Astrocyte (in vitro differentiated cells and primary cell): ENCODE measurements at regions not wholly inside any gene's neighbourhood (a gene's known extent, or its start where the extent isn't known, plus 50 kb on each side); places are given as distances from the start of the nearest gene placed in this dataset.
"Not testable (repeated sequence)": the region's sequence is repeated elsewhere in the genome, so short reads cannot be mapped to it uniquely, and the experiment has no call there.

Experiments used
- DNase-seq: peaks from one replicate; pipeline ENCODE4 v3.0.0-alpha.2; 2010; ENCODE audit warnings: low read depth
- FAIRE-seq: peaks from 2 replicates; lab custom pipeline; 2011; peaks lifted over from hg19 to GRCh38; lab: Jason Lieb, UNC
- H2AFZ ChIP-seq: 2 replicates; pipeline ENCODE4 v1.6.0; 2012; ENCODE audit warnings: low read depth, low read length, inconsistent platforms
- H3K27ac ChIP-seq: 2 replicates; pipeline ENCODE4 v1.5.1; 2011; ENCODE audit warnings: low read depth, low read length, inconsistent platforms
- H3K27me3 ChIP-seq: 2 replicates; pipeline ENCODE4 v1.6.0; 2011; ENCODE audit warnings: low read length, inconsistent platforms; ENCODE audit not compliant: insufficient read depth
- H3K36me3 ChIP-seq: 2 replicates; pipeline ENCODE4 v1.5.1; 2011; ENCODE audit warnings: low read length, inconsistent platforms; ENCODE audit not compliant: insufficient read depth
- H3K4me1 ChIP-seq: 2 replicates; pipeline ENCODE4 v1.5.1; 2011; ENCODE audit warnings: low read length, inconsistent platforms; ENCODE audit not compliant: insufficient read depth
- H3K4me2 ChIP-seq: 2 replicates; pipeline ENCODE4 v1.6.0; 2012; ENCODE audit warnings: low read length, inconsistent platforms
- H3K4me3 ChIP-seq: 2 replicates; pipeline ENCODE4 v1.5.1; 2011; ENCODE audit warnings: low read depth, mild to moderate bottlenecking, low read length, inconsistent platforms; ENCODE audit not compliant: insufficient read depth
- H3K79me2 ChIP-seq: 2 replicates; pipeline ENCODE4 v1.6.0; 2012; ENCODE audit warnings: mild to moderate bottlenecking, low read length, inconsistent platforms; ENCODE audit not compliant: insufficient read depth
- H3K9ac ChIP-seq: 2 replicates; pipeline ENCODE4 v1.6.0; 2012; ENCODE audit warnings: mild to moderate bottlenecking, low read length, inconsistent platforms
- H3K9me3 ChIP-seq: 2 replicates; pipeline ENCODE4 v1.5.1; 2012; ENCODE audit warnings: low read depth, mild to moderate bottlenecking, low read length, inconsistent platforms; ENCODE audit not compliant: insufficient read depth
- H4K20me1 ChIP-seq: 2 replicates; pipeline ENCODE4 v1.6.0; 2012; ENCODE audit warnings: low read length, inconsistent platforms; ENCODE audit not compliant: insufficient read depth
- H3K27ac Mint-ChIP-seq: one replicate; pipeline ENCODE4 v1.8.0; 2021; ENCODE audit warnings: mild to moderate bottlenecking, mixed read lengths; ENCODE audit not compliant: unreplicated experiment
- H3K27me3 Mint-ChIP-seq: one replicate; pipeline ENCODE4 v1.8.0; 2021; ENCODE audit warnings: low read depth, mixed read lengths; ENCODE audit not compliant: unreplicated experiment
- H3K36me3 Mint-ChIP-seq: one replicate; pipeline ENCODE4 v1.8.0; 2021; ENCODE audit warnings: low read depth, mixed read lengths; ENCODE audit not compliant: unreplicated experiment
- H3K4me1 Mint-ChIP-seq: one replicate; pipeline ENCODE4 v1.8.0; 2021; ENCODE audit warnings: low read depth, mixed read lengths; ENCODE audit not compliant: unreplicated experiment
- H3K4me3 Mint-ChIP-seq: one replicate; pipeline ENCODE4 v1.8.0; 2021; ENCODE audit warnings: mild to moderate bottlenecking, moderate library complexity, mixed read lengths; ENCODE audit not compliant: unreplicated experiment
- H3K9me3 Mint-ChIP-seq: one replicate; pipeline ENCODE4 v1.8.0; 2021; ENCODE audit warnings: mild to moderate bottlenecking, mixed read lengths; ENCODE audit not compliant: unreplicated experiment
- CTCF ChIP-seq: IDR thresholded peaks from 2 replicates; pipeline ENCODE4 v1.5.1; 2011; ENCODE audit warnings: low read depth, mild to moderate bottlenecking, inconsistent platforms, low read length, moderate library complexity; ENCODE audit not compliant: insufficient read depth
- EZH2 ChIP-seq: IDR thresholded peaks from 2 replicates; pipeline ENCODE4 v1.6.1; 2012; ENCODE audit warnings: mild to moderate bottlenecking, low read length, inconsistent platforms; ENCODE audit not compliant: insufficient read depth

DNA sequence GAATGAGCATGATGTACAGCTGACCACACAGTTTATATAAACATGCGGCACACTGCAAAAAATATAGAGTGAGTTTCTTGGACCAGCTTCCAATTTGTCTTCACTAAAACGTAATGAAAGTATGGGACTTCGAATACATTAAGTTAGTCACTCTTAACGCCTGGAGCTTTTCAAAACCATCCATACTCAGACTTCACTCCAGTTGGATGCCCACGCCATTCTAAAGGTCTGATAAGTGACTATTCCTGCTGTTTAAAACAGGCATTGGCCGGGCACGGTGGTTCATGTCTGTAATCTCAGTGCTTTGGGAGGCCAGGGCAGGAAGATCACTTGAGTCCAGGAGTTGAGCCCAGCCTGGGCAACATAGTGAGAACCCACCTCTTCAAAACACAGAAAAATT is 84.6 kb downstream of the MYL12B start:
- Histone ChIP-seq H3K36me3 (no peaks in the 10 kb centered on the region), H3K9ac (no peak overlapping the region), H3K4me3 (no peak overlapping the region), H3K4me2 (no peak overlapping the region), H3K27ac (no peak overlapping the region), H3K27me3 (no peaks in the 10 kb centered on the region), H3K4me1 (no peaks in the 10 kb centered on the region), H2AFZ (no peak overlapping the region), H3K9me3 (no peaks in the 10 kb centered on the region), H3K79me2 (no peaks in the 10 kb centered on the region), H4K20me1 (no peaks in the 10 kb centered on the region)
- Mint-ChIP-seq H3K36me3 (no peaks in the 10 kb centered on the region), H3K4me1 (peaks cover 14% of the 10 kb centered on the region), H3K27ac (no peak overlapping the region), H3K27me3 (no peaks in the 10 kb centered on the region), H3K9me3 (peaks cover 1% of the 10 kb centered on the region), H3K4me3 (no peak overlapping the region)
- no peak for TF ChIP-seq CTCF
- no peak for TF ChIP-seq EZH2
- no peak for DNase-seq
- FAIRE-seq: no peak

DNA sequence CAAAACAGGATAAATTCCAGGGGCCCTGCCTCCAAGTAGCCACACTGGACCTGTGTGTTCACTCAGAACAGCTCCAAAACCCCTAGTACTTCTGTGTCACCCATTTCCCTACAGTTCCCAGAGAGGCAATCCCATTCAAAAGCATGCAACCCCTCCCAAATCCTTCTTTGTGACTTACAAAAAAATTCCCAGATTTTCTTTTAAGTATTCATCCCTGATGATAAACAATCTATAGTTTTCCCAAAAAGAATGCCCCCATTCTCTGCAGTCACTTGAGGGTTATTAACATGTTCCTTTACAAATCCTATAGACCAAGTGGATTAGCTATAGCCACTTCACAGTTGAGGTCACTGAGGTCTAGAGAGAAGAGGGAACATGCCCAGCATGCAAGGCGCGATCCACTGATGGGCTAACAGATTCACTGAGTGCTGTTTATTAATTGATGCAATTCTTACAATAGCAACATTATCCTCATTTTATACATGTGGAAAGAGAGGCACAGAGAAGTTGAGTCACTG is 85.4 kb downstream of the MYL12B start:
- no peaks in the 10 kb centered on the region for H3K79me2 ChIP-seq
- no peaks in the 10 kb centered on the region for H3K36me3 Mint-ChIP-seq
- FAIRE-seq (no peak), DNase-seq (no peak)
- no peak overlapping the region for H3K4me2 ChIP-seq
- no peak overlapping the region for H3K9ac ChIP-seq
- no peaks in the 10 kb centered on the region for H3K36me3 ChIP-seq
- no peaks in the 10 kb centered on the region for H4K20me1 ChIP-seq
- no peak overlapping the region for H3K4me3 ChIP-seq
- no peaks in the 10 kb centered on the region for H3K9me3 ChIP-seq
- H3K27ac Mint-ChIP-seq: no peak overlapping the region
- peaks cover 1% of the 10 kb centered on the region for H3K9me3 Mint-ChIP-seq
- TF ChIP-seq EZH2: no peak
- no peak for TF ChIP-seq CTCF
- H3K4me1 ChIP-seq: no peaks in the 10 kb centered on the region
- H2AFZ ChIP-seq: no peak overlapping the region
- no peaks in the 10 kb centered on the region for H3K27me3 ChIP-seq
- H3K4me3 Mint-ChIP-seq: no peak overlapping the region
- no peak overlapping the region for H3K27ac ChIP-seq
- H3K27me3 Mint-ChIP-seq: no peaks in the 10 kb centered on the region
- peaks cover 14% of the 10 kb centered on the region for H3K4me1 Mint-ChIP-seq

- Histone ChIP-seq H3K4me2 (no peak overlapping the region), H3K4me1 (no peaks in the 10 kb centered on the region), H4K20me1 (no peaks in the 10 kb centered on the region), H3K79me2 (no peaks in the 10 kb centered on the region), H2AFZ (no peak overlapping the region), H3K9me3 (no peaks in the 10 kb centered on the region), H3K36me3 (no peaks in the 10 kb centered on the region), H3K9ac (no peak overlapping the region), H3K27ac (no peak overlapping the region), H3K4me3 (no peak overlapping the region), H3K27me3 (no peaks in the 10 kb centered on the region)
- no peaks in the 10 kb centered on the region for H3K27me3 Mint-ChIP-seq
- H3K36me3 Mint-ChIP-seq: no peaks in the 10 kb centered on the region
- no peak overlapping the region for H3K4me3 Mint-ChIP-seq
- TF ChIP-seq CTCF: no peak
- TF ChIP-seq EZH2: no peak
- no peak for FAIRE-seq
- H3K4me1 Mint-ChIP-seq: peaks cover 14% of the 10 kb centered on the region
- H3K9me3 Mint-ChIP-seq: peaks cover 1% of the 10 kb centered on the region
- H3K27ac Mint-ChIP-seq: no peak overlapping the region
- no peak for DNase-seq
Measured at GRCh38 chr18:3348176-3348575, 86.2 kb downstream of the MYL12B start.

DNA sequence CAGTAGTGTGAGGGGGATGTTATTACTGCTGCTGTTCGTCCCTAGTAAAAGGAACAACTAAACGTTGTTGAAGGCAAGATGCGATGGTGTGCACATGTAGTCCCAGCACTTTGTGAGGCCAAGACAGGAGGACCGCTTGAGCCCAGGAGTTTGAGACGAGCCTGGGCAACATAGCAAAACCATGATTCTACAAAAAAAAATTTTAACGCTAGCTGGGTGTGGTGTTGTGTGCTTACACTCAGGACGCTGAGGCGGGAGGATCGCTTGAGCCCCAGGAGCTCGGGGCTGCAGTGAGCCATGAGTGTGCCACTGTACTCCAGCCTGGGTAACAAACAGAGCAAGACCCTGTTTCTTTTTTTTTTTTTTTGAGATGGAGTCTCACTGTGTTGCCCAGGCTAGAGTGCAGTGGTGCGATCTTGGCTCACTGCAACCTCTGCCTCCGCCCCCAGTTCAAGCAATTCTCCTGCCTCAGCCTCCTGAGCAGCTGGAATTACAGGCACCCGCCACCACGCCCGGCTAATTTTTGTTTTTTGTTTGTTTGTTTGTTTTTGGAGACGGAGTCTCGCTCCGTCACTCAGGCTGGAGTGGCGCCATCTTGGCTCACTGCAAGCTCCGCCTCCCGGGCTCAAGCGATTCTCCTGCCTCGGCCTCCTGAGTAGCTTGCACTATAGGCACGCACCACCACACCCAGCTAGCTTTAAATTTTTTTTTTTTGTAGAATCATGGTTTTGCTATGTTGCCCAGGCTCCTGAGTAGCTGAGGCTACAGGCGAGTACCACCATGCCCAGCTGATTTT is 87.3 kb downstream of the MYL12B start:
- H3K36me3 Mint-ChIP-seq, DNase-seq, H3K36me3 ChIP-seq, H3K27ac Mint-ChIP-seq, H3K4me2 ChIP-seq, FAIRE-seq, H3K79me2 ChIP-seq, H3K27me3 Mint-ChIP-seq, H2AFZ ChIP-seq, H3K4me3 ChIP-seq, H4K20me1 ChIP-seq, H3K9me3 ChIP-seq, H3K9ac ChIP-seq, H3K27ac ChIP-seq, H3K9me3 Mint-ChIP-seq, H3K27me3 ChIP-seq, H3K4me1 ChIP-seq, H3K4me3 Mint-ChIP-seq: not testable (repeated sequence)
- H3K4me1 Mint-ChIP-seq: peaks cover 18% of the 10 kb centered on the region
